SK-N-SH (cell line): ENCODE measurements at regions not wholly inside any gene's neighbourhood (a gene's known extent, or its start where the extent isn't known, plus 50 kb on each side); places are given as distances from the start of the nearest gene placed in this dataset.

Experiments
- CTCF ChIP-seq: fragments of 200-600 bp; sonication (generic); IDR thresholded peaks from 2 replicates; pipeline ENCODE4 v1.6.1; 2017; ENCODE audit warnings: antibody characterized with exemption, mild to moderate bottlenecking, moderate library complexity
- EZH2phosphoT487 ChIP-seq: fragments of 200-600 bp; sonication (generic); IDR thresholded peaks from 2 replicates; pipeline ENCODE4 v1.6.1; 2017; ENCODE audit warnings: low read depth, mixed run types, mild to moderate bottlenecking, antibody characterized with exemption, moderate library complexity, borderline replicate concordance
- MXI1 ChIP-seq: IDR thresholded peaks from 2 replicates; pipeline ENCODE4 v1.6.1; 2012; ENCODE audit warnings: mild to moderate bottlenecking, low read depth, low read length, improper control_type of control experiment
- POLR2AphosphoS5 ChIP-seq: IDR thresholded peaks from 2 replicates; pipeline ENCODE4 v1.6.1; 2012; ENCODE audit warnings: low read depth, low read length
- RAD21 ChIP-seq: IDR thresholded peaks from 2 replicates; pipeline ENCODE4 v1.6.1; 2012; ENCODE audit warnings: mild to moderate bottlenecking, low read length

- no peak for TF ChIP-seq RAD21
- TF ChIP-seq CTCF, result no peak
- TF ChIP-seq EZH2phosphoT487, result no peak
- no peak for TF ChIP-seq MXI1
- TF ChIP-seq POLR2AphosphoS5, result no peak
These were observed 208.2 kb upstream of the USP24 start for GRCh38 chr1:55423376-55423775.
